HepG2 (cell line): ENCODE measurements at regions not wholly inside any gene's neighbourhood (a gene's known extent, or its start where the extent isn't known, plus 50 kb on each side); places are given as distances from the start of the nearest gene placed in this dataset.

ENCODE experiments used
- CC2D1A ChIP-seq: sonication (generic); formaldehyde crosslinking; IDR thresholded peaks from 2 replicates; pipeline ENCODE4 v1.8.1; 2023; ENCODE audit warnings: mild to moderate bottlenecking, missing genetic modification reagents
- FOXP4 ChIP-seq: sonication (generic); formaldehyde crosslinking; IDR thresholded peaks from 2 replicates; pipeline ENCODE4 v1.4.0; 2020; ENCODE audit warnings: missing genetic modification reagents
- KDM3A ChIP-seq: IDR thresholded peaks from 2 replicates; pipeline ENCODE4 v1.6.1; 2018; ENCODE audit warnings: low read depth, missing compliant biosample characterization
- KDM5A ChIP-seq: fragments of 200-600 bp; sonication (generic); IDR thresholded peaks from 2 replicates; pipeline ENCODE4 v1.7.0; 2018; ENCODE audit warnings: antibody characterized with exemption, mild to moderate bottlenecking, low read length, borderline replicate concordance
- REL ChIP-seq: sonication (generic); formaldehyde crosslinking; conservative IDR thresholded peaks from 2 replicates; pipeline ENCODE4 v1.8.0; 2022; ENCODE audit warnings: mild to moderate bottlenecking, missing genetic modification reagents, moderate library complexity
- TARDBP ChIP-seq: sonication (generic); formaldehyde crosslinking; IDR thresholded peaks from 2 replicates; pipeline ENCODE4 v1.8.0; 2022; ENCODE audit warnings: mild to moderate bottlenecking, missing genetic modification reagents
- TCF7 ChIP-seq: sonication (generic); IDR thresholded peaks from 2 replicates; pipeline ENCODE4 v1.6.1; 2016; ENCODE audit warnings: antibody characterized with exemption, low read depth
- ZFP37 ChIP-seq: sonication (generic); formaldehyde crosslinking; IDR thresholded peaks from 2 replicates; pipeline ENCODE4 v1.4.0; 2020; ENCODE audit warnings: missing genetic modification reagents, borderline replicate concordance
- ZFP41 ChIP-seq: sonication (generic); formaldehyde crosslinking; IDR thresholded peaks from 2 replicates; pipeline ENCODE4 v1.4.0; 2020; ENCODE audit warnings: mild to moderate bottlenecking, missing genetic modification reagents, borderline replicate concordance
- ZNF503 ChIP-seq: sonication (generic); formaldehyde crosslinking; IDR thresholded peaks from 2 replicates; pipeline ENCODE4 v1.4.0; 2020; ENCODE audit warnings: missing genetic modification reagents
- ZNF563 ChIP-seq: sonication (generic); formaldehyde crosslinking; IDR thresholded peaks from 2 replicates; pipeline ENCODE4 v1.8.0; 2022; ENCODE audit warnings: mild to moderate bottlenecking, moderate library complexity, missing genetic modification reagents
- TF ChIP-seq, protein P1 (sequence below): sonication (generic); formaldehyde crosslinking; IDR thresholded peaks from 2 replicates; pipeline ENCODE4 v1.5.0; 2020; ENCODE audit warnings: missing genetic modification reagents
- TF ChIP-seq, protein P2 (sequence below): fragments of 450-650 bp; IDR thresholded peaks from 2 replicates; pipeline ENCODE4 v1.6.1; 2017
- TF ChIP-seq, protein P3 (sequence below): sonication (generic); formaldehyde crosslinking; conservative IDR thresholded peaks from 2 replicates; pipeline ENCODE4 v1.8.0; 2022; ENCODE audit warnings: low read depth, missing genetic modification reagents
- TF ChIP-seq, protein P4 (sequence below): sonication (generic); formaldehyde crosslinking; IDR thresholded peaks from 2 replicates; pipeline ENCODE4 v1.4.0; 2020; ENCODE audit warnings: missing genetic modification reagents
- TF ChIP-seq, protein P5 (sequence below): sonication (generic); formaldehyde crosslinking; IDR thresholded peaks from 2 replicates; pipeline ENCODE4 v1.5.1; 2020; ENCODE audit warnings: mild to moderate bottlenecking, missing genetic modification reagents, moderate library complexity

DNA sequence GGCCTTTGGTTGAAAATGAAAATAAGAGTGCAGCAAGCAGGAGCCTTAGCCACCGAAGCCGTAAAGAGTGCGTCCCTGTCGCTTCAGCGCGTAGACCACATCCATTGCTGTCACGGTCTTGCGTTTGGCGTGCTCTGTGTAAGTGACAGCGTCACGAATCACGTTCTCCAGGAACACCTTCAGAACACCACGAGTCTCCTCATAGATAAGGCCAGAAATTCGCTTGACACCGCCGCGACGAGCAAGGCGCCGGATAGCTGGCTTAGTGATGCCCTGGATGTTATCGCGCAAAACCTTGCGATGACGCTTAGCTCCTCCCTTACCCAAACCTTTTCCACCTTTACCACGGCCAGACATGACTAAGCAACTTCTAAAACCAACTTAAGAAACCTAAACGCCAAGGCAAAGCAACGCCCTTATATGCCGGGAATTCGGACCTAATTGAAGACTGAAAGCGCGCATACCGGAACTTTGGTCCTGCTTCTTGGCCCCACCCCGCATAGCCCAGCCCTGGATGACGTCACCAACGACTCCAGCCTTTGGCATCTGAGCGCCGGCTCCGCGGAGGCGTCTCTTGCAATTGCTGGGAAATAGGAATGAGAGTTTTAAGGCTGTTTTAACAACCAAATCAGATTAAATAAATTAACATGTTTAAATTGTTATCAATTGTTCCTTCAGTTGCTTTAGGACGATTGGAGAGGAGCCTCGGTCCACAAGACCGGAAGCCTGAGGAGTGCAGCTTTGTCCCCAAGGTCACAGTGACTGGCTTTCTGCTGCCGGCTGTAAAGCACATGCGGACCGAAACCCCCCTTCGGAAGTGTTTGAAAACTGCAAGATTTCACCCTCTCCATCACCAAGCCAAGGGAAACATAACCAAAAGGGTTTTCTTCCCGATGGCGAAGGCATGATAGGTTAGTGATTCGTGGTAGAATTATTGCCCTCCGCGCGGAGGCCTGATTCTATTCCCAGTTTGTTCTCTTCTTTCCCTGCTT lies 79.6 kb upstream of the BTN3A2 start (continued):
- TF ChIP-seq, protein P1, sequence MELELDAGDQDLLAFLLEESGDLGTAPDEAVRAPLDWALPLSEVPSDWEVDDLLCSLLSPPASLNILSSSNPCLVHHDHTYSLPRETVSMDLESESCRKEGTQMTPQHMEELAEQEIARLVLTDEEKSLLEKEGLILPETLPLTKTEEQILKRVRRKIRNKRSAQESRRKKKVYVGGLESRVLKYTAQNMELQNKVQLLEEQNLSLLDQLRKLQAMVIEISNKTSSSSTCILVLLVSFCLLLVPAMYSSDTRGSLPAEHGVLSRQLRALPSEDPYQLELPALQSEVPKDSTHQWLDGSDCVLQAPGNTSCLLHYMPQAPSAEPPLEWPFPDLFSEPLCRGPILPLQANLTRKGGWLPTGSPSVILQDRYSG, result no peak
- TF ChIP-seq, protein P2, sequence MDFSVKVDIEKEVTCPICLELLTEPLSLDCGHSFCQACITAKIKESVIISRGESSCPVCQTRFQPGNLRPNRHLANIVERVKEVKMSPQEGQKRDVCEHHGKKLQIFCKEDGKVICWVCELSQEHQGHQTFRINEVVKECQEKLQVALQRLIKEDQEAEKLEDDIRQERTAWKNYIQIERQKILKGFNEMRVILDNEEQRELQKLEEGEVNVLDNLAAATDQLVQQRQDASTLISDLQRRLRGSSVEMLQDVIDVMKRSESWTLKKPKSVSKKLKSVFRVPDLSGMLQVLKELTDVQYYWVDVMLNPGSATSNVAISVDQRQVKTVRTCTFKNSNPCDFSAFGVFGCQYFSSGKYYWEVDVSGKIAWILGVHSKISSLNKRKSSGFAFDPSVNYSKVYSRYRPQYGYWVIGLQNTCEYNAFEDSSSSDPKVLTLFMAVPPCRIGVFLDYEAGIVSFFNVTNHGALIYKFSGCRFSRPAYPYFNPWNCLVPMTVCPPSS, result no peak
- TF ChIP-seq, protein P3, sequence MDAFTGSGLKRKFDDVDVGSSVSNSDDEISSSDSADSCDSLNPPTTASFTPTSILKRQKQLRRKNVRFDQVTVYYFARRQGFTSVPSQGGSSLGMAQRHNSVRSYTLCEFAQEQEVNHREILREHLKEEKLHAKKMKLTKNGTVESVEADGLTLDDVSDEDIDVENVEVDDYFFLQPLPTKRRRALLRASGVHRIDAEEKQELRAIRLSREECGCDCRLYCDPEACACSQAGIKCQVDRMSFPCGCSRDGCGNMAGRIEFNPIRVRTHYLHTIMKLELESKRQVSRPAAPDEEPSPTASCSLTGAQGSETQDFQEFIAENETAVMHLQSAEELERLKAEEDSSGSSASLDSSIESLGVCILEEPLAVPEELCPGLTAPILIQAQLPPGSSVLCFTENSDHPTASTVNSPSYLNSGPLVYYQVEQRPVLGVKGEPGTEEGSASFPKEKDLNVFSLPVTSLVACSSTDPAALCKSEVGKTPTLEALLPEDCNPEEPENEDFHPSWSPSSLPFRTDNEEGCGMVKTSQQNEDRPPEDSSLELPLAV (CRISPR knock-in tag), result no peak
- TF ChIP-seq ZNF563 (CRISPR knock-in tag), result 0 out of 2 replicates have a peak, but pooled peaks have one; percentile 69
- TF ChIP-seq, protein P4, sequence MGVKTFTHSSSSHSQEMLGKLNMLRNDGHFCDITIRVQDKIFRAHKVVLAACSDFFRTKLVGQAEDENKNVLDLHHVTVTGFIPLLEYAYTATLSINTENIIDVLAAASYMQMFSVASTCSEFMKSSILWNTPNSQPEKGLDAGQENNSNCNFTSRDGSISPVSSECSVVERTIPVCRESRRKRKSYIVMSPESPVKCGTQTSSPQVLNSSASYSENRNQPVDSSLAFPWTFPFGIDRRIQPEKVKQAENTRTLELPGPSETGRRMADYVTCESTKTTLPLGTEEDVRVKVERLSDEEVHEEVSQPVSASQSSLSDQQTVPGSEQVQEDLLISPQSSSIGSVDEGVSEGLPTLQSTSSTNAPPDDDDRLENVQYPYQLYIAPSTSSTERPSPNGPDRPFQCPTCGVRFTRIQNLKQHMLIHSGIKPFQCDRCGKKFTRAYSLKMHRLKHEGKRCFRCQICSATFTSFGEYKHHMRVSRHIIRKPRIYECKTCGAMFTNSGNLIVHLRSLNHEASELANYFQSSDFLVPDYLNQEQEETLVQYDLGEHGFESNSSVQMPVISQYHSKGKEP (CRISPR knock-in tag), result no peak
- TF ChIP-seq TARDBP (CRISPR knock-in tag), result peak; percentile 84
- TF ChIP-seq, protein P5, sequence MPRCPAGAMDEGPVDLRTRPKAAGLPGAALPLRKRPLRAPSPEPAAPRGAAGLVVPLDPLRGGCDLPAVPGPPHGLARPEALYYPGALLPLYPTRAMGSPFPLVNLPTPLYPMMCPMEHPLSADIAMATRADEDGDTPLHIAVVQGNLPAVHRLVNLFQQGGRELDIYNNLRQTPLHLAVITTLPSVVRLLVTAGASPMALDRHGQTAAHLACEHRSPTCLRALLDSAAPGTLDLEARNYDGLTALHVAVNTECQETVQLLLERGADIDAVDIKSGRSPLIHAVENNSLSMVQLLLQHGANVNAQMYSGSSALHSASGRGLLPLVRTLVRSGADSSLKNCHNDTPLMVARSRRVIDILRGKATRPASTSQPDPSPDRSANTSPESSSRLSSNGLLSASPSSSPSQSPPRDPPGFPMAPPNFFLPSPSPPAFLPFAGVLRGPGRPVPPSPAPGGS (CRISPR knock-in tag), result peak; percentile 78; the same call in 1 of the 2 replicates
- no peak for TF ChIP-seq TCF7
- TF ChIP-seq CC2D1A (CRISPR knock-in tag), result no peak
- TF ChIP-seq KDM3A (CRISPR knock-in tag), result peak; percentile 89; the same call in 1 of the 2 replicates
- 0 out of 2 replicates have a peak, but pooled peaks have one; percentile 49 for TF ChIP-seq ZFP37 (CRISPR knock-in tag)
- peak; percentile 63; the same call in 1 of the 2 replicates for TF ChIP-seq KDM5A
- TF ChIP-seq ZFP41 (CRISPR knock-in tag), result no peak; the same call in 1 of the 2 replicates
- TF ChIP-seq FOXP4 (CRISPR knock-in tag), result peak; percentile 67
- peak; percentile 76; the same call in 1 of the 2 replicates for TF ChIP-seq ZNF503 (CRISPR knock-in tag)
- no peak for TF ChIP-seq REL (CRISPR knock-in tag)
